GM12873 (cell line): ENCODE measurements at regions not wholly inside any gene's neighbourhood (a gene's known extent, or its start where the extent isn't known, plus 50 kb on each side); places are given as distances from the start of the nearest gene placed in this dataset.

Experiments
- TF ChIP-seq, protein P1 (sequence below): IDR thresholded peaks from 2 replicates; pipeline ENCODE4 v1.5.1; 2012; ENCODE audit warnings: low read depth, mild to moderate bottlenecking, moderate library complexity, low read length, control low read depth; ENCODE audit not compliant: insufficient read depth; ENCODE audit errors: missing control alignments

- TF ChIP-seq, protein P1, sequence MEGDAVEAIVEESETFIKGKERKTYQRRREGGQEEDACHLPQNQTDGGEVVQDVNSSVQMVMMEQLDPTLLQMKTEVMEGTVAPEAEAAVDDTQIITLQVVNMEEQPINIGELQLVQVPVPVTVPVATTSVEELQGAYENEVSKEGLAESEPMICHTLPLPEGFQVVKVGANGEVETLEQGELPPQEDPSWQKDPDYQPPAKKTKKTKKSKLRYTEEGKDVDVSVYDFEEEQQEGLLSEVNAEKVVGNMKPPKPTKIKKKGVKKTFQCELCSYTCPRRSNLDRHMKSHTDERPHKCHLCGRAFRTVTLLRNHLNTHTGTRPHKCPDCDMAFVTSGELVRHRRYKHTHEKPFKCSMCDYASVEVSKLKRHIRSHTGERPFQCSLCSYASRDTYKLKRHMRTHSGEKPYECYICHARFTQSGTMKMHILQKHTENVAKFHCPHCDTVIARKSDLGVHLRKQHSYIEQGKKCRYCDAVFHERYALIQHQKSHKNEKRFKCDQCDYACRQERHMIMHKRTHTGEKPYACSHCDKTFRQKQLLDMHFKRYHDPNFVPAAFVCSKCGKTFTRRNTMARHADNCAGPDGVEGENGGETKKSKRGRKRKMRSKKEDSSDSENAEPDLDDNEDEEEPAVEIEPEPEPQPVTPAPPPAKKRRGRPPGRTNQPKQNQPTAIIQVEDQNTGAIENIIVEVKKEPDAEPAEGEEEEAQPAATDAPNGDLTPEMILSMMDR = no peak
Observed at GRCh38 chr18:59751186-59751585, 54.0 kb upstream of the CCBE1 start.

DNA sequence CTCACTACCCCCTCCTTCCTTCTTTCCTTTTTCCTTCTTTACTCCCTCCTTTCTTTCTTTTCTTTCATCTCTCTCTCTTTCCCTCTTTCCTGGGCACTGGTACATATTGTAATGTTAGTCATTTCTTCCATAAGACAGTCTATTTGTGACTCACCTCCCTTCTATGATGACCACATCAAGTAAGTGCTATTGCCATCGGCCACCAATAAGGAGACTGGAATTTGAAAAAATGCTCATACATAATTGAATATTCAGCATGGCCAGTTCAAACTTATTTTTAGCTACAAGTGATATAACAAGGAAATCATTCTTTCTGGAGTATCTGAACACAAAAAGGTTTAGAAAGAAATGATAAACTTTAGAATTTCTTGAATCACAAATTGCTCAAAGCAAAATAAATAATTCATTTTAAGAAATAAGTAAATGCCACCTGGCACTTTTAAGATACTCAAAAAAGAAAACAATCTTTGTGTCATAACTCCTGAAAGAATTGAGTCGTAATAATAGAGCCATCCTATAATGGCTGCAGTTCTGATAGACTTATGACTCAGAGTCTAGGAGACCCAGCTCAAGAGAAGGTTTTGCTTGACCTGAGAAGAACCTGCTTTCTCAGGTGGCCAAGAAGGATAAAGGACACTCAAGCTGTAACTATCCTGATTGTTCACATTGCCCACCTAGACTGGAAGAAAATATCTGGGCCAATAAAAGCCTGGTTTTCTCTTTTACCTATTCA lies 51.6 kb upstream of the CCBE1 start:
- TF ChIP-seq, protein P1 = no peak
